ENCODE measurements at regions not wholly inside any gene's neighbourhood (a gene's known extent, or its start where the extent isn't known, plus 50 kb on each side); places are given as distances from the start of the nearest gene placed in this dataset.

DNA sequence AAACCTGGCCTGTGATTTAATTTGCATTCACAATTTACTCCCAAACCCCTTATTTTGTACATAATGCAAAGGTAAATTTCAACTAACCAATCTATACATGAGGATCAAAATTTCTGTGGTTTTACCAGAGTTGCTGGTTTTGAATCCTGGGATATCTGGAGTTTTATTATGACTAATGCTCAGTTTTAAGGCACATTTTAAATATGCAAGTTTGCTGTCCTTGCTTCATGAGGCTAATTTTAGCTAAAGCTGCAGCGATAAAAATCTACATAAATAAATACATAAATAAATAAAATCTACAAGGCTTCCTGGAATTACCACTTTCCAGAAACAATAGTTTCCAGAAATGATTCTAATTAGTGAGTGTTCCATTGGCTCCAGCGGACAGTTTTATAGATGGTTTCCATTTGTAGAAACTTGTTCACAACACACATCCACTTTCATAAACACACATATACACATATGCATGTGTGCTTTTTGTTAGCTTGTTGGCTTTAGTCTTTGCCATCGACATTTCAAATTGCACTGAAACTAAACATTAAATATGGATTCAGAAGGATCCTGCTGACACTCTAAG, 339.5 kb upstream of the NRP1 start:
- Histone ChIP-seq H3K9me3 (ENCODE audit: low read depth, low read length) (no peaks in the 10 kb centered on the region), H2AFZ (ENCODE audit: low read length) (no peak overlapping the region), H3K27ac (ENCODE audit: low read depth, low read length) (no peak overlapping the region), H3K36me3 (ENCODE audit: insufficient read depth, low read length) (no peaks in the 10 kb centered on the region), H3K4me3 (ENCODE audit: insufficient read depth, low read length) (no peak overlapping the region), H3K79me2 (ENCODE audit: insufficient read depth, low read length) (no peaks in the 10 kb centered on the region), H3K4me2 (ENCODE audit: insufficient read depth, low read length) (no peak overlapping the region), H3K4me1 (ENCODE audit: insufficient read depth, low read length) (peaks cover 3% of the 10 kb centered on the region), H4K20me1 (ENCODE audit: insufficient read depth, low read length) (no peaks in the 10 kb centered on the region), H3K27me3 (ENCODE audit: insufficient read depth, low read length) (no peaks in the 10 kb centered on the region)
- DNase-seq (ENCODE audit: insufficient read length, low spot score, missing footprints), result no peak
- TF ChIP-seq, protein P1, sequence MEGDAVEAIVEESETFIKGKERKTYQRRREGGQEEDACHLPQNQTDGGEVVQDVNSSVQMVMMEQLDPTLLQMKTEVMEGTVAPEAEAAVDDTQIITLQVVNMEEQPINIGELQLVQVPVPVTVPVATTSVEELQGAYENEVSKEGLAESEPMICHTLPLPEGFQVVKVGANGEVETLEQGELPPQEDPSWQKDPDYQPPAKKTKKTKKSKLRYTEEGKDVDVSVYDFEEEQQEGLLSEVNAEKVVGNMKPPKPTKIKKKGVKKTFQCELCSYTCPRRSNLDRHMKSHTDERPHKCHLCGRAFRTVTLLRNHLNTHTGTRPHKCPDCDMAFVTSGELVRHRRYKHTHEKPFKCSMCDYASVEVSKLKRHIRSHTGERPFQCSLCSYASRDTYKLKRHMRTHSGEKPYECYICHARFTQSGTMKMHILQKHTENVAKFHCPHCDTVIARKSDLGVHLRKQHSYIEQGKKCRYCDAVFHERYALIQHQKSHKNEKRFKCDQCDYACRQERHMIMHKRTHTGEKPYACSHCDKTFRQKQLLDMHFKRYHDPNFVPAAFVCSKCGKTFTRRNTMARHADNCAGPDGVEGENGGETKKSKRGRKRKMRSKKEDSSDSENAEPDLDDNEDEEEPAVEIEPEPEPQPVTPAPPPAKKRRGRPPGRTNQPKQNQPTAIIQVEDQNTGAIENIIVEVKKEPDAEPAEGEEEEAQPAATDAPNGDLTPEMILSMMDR (IDR thresholded peaks at IDR 0.05; ENCODE audit: extremely low read depth, low read depth, low read length), result no peak

DNA sequence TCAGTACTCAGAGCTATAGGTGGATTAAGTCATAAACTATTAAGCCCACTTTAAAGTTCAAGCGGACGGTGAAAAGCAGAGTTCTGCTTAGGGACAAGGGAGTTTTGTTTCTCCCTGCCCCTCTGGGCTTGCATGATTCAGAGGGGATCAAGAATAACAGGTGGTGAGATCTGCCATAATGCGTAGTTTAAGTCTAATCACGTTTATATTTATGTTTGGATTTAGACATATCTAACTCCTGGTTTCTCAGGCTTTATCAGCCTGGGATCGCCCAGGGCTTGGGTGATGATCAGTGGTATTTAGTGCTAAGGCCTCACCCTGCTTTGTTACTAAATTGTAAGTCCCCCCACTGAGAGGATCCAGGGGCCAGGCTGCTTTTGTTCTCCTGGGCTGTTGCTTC, 335.4 kb upstream of the NRP1 start:
- no peaks in the 10 kb centered on the region for H3K9me3 ChIP-seq (ENCODE audit: low read depth, low read length)
- no peak overlapping the region for H3K4me2 ChIP-seq (ENCODE audit: insufficient read depth, low read length)
- TF ChIP-seq, protein P1 (IDR thresholded peaks at IDR 0.05; ENCODE audit: extremely low read depth, low read depth, low read length), result no peak
- peak; percentile 61 for DNase-seq (ENCODE audit: insufficient read length, low spot score, missing footprints)
- no peaks in the 10 kb centered on the region for H3K27me3 ChIP-seq (ENCODE audit: insufficient read depth, low read length)
- no peak overlapping the region for H3K4me3 ChIP-seq (ENCODE audit: insufficient read depth, low read length)
- H3K4me1 ChIP-seq (ENCODE audit: insufficient read depth, low read length), result no peaks in the 10 kb centered on the region
- no peak overlapping the region for H3K27ac ChIP-seq (ENCODE audit: low read depth, low read length)
- H3K36me3 ChIP-seq (ENCODE audit: insufficient read depth, low read length), result no peaks in the 10 kb centered on the region
- H3K79me2 ChIP-seq (ENCODE audit: insufficient read depth, low read length), result no peaks in the 10 kb centered on the region
- H2AFZ ChIP-seq (ENCODE audit: low read length), result no peak overlapping the region
- H4K20me1 ChIP-seq (ENCODE audit: insufficient read depth, low read length), result no peaks in the 10 kb centered on the region

GRCh38 chr10:33666686-33667480, 332.4 kb upstream of the NRP1 start:
- TF ChIP-seq, protein P1 (IDR thresholded peaks at IDR 0.05; ENCODE audit: extremely low read depth, low read depth, low read length), result no peak

GRCh38 chr10:33665501-33665900, 331.0 kb upstream of the NRP1 start:
- TF ChIP-seq, protein P1 (IDR thresholded peaks at IDR 0.05; ENCODE audit: extremely low read depth, low read depth, low read length), result no peak

More at GRCh38 chr10:33666686-33667480, 332.4 kb upstream of the NRP1 start:
- H3K36me3 ChIP-seq (ENCODE audit: insufficient read depth, low read length), result no peaks in the 10 kb centered on the region
- H3K4me3 ChIP-seq (ENCODE audit: insufficient read depth, low read length), result no peak overlapping the region
- no peaks in the 10 kb centered on the region for H4K20me1 ChIP-seq (ENCODE audit: insufficient read depth, low read length)
- H3K27ac ChIP-seq (ENCODE audit: low read depth, low read length), result no peak overlapping the region
- no peaks in the 10 kb centered on the region for H3K27me3 ChIP-seq (ENCODE audit: insufficient read depth, low read length)
- peaks cover 2% of the 10 kb centered on the region for H3K4me1 ChIP-seq (ENCODE audit: insufficient read depth, low read length)
- H2AFZ ChIP-seq (ENCODE audit: low read length), result peak overlapping the region; percentile 4
- no peak for DNase-seq (ENCODE audit: insufficient read length, low spot score, missing footprints)
- H3K4me2 ChIP-seq (ENCODE audit: insufficient read depth, low read length), result no peak overlapping the region
- H3K9me3 ChIP-seq (ENCODE audit: low read depth, low read length), result no peaks in the 10 kb centered on the region
- no peaks in the 10 kb centered on the region for H3K79me2 ChIP-seq (ENCODE audit: insufficient read depth, low read length)

More at GRCh38 chr10:33665501-33665900, 331.0 kb upstream of the NRP1 start:
- no peak overlapping the region for H3K4me3 ChIP-seq (ENCODE audit: insufficient read depth, low read length)
- H3K27ac ChIP-seq (ENCODE audit: low read depth, low read length), result no peak overlapping the region
- peaks cover 6% of the 10 kb centered on the region for H3K4me1 ChIP-seq (ENCODE audit: insufficient read depth, low read length)
- no peak for DNase-seq (ENCODE audit: insufficient read length, low spot score, missing footprints)
- no peaks in the 10 kb centered on the region for H3K36me3 ChIP-seq (ENCODE audit: insufficient read depth, low read length)
- H3K4me2 ChIP-seq (ENCODE audit: insufficient read depth, low read length), result no peak overlapping the region
- no peaks in the 10 kb centered on the region for H3K27me3 ChIP-seq (ENCODE audit: insufficient read depth, low read length)
- H2AFZ ChIP-seq (ENCODE audit: low read length), result no peak overlapping the region
- H3K9me3 ChIP-seq (ENCODE audit: low read depth, low read length), result no peaks in the 10 kb centered on the region
- no peaks in the 10 kb centered on the region for H3K79me2 ChIP-seq (ENCODE audit: insufficient read depth, low read length)
- H4K20me1 ChIP-seq (ENCODE audit: insufficient read depth, low read length), result no peaks in the 10 kb centered on the region

Measured in osteoblast (primary cell).